Hypothalamus (tissue), 51 donors: ENCODE measurements at regions not wholly inside any gene's neighbourhood (a gene's known extent, or its start where the extent isn't known, plus 50 kb on each side); places are given as distances from the start of the nearest gene placed in this dataset.

Source experiments
- DNase-seq, 51 donors: peaks; one replicate each; lab custom pipeline; 2025; lab: John Stamatoyannopoulos, UW

DNA sequence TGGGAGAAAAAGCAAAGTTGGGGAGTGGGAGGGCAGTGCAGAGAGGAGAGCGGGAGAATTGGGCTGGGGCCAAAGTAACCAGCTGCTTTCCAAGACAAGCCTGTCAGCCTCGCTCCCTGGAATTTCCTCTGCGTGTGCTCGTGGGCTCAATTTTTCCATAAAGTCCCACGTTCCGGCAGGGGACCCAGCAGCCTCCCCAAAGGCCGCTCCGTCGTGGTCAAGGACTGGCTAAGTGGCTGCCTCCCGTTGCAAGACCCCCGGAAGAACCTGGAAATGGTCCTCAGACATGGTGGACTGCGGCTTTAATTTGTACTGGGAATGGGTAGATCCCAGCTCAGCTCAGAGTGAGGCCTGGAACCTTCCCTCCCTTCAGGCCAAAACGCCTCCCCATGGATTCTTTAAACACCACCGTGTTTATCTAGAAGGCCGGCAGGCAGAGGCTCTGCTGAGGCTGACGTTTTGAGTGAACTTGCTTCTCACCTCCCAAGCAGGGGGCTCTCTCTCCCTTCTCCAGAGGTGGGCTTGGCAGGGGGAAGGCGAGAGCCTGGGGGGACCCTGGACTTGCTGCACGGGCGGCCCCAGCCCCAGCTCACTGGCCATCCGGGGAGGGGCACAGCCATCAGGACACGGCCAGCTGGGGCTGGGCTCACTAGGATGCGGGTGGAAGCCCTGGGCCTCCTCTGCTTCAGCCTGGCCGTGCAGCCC lies 190.0 kb downstream of the C16orf95 start:
- peak in 1 of 51 donors; percentile 4 for DNase-seq

DNA sequence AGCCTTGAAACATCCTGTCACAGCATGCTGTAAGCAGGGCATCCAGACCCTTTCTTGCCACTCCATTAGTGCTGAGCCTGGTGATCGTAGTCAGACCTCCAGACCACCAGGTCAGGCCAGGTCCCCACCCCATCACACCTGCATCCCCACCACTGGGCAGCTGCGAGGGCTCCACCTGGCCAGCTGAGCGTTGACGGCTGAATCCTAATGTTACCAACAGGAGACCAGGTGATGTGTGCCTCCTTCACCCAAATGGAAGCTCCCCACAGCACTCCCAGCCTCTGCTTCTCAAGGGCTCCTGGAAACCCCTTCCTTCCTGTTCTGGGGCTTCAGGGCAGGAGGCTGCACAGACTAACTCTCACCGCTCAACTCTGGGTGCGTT lies 189.4 kb downstream of the C16orf95 start:
- no peak for DNase-seq

DNA sequence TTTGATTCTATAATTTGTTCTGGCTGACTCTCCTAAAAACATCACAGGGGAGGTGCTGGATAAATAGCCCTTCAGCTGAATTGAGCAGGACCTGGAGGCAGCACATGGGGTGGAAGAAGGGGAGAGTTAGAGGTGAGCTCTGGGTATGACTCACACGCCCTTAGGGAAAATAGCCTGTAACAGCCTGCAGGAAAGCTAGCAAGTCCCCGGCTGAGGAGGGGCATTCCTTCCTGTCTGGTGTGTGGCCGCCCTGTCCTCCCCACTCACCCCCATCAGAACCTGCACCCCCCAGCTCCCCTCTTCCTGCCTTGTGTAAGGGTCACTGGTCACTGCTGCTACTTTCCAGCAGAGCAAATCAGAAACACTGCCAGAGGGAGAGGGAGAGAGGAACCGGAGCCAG lies 187.4 kb downstream of the C16orf95 start:
- DNase-seq, result no peak

DNA sequence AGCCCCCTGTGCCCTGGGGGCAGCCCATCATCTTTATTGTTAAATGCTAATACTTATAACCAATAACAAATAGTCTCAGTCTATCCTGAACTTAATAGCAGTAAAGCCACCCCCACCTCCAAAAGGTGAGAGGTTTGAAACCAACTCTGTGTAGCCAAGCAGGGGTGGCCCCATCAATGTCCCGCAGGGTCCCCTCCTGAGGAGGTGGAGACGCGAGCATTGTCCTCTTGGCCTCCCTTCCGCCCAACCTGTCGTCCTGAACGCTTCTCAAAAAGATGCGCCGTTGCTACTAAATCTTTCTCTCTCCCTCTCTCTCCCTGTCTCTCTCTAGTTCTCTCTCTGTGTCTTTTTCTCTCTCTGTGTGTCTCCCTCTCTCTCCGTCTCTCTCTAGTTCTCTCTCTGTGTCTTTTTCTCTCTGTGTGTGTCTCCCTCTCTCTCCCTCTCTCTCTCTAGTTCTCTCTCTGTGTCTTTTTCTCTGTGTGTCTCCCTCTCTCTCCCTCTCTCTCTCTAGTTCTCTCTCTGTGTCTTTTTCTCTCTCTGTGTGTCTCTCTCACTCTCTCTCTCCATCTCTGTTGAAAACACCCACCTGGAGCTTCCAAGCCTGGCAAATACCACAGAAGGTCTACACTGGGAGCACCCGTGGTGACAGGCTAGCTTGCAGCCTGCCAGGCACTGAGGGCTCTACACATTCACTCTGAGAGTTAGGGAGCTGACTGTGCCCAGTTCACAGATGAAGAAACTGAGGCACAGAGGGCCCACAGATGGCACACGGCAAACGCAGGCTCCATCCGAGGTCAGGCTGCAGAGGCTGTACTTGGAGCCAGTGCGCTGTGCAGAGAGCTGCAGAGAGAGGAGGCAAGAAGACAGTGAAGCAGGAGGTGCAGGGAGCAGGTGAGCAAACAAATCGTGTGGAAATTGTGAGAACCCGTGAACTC lies 185.9 kb downstream of the C16orf95 start:
- DNase-seq, result no peak

DNA sequence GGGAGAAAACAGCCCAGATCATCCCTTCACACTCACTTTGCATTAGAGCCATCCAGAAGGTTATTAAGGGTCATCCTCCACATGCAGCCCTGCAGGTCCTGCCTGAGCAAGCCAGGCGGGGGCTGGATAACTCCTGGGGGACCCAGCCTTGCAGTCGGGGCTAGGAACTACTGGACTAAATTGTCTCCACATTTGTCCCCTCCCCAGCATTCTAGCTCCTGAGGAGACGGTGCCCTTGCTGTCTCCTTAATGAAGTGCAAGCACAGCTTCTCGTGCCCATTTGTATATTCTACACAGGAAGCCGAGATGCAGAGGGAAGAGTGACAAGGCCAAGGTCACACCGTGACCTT lies 185.2 kb downstream of the C16orf95 start:
- DNase-seq, result no peak

DNA sequence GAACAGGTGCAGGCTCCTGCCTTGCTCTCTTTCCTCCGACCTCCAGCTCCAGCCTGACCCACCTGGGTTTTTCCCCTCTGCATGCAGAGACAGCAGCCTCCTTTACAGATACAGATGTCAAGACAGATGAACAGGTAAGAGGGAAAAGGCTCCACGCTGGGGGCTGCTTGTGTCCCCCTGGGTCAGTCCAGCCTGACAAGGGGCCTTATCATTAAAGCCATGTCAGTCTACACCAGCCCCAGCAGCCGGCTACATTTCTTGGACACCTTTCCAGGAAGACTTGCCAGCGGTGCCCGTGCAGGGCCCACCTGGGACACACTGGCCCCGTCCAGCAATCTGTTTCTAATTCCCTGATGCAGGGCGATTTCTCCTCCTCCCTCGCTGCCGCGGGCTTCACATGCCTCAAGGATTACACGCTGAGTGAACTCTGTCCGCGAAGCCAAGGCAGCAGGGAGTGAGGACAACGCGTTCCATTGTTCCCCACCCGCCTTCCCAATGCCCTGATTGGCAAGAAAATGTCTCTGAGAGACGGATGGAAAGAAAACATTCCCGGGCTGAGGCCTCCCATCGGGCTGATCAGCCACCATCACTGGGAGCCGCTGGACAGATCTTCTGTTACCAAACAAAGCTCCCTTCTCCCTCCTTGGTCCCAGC lies 184.7 kb downstream of the C16orf95 start:
- peak in 25 of 51 donors; percentile 3 to 64 (median 31) for DNase-seq

DNA sequence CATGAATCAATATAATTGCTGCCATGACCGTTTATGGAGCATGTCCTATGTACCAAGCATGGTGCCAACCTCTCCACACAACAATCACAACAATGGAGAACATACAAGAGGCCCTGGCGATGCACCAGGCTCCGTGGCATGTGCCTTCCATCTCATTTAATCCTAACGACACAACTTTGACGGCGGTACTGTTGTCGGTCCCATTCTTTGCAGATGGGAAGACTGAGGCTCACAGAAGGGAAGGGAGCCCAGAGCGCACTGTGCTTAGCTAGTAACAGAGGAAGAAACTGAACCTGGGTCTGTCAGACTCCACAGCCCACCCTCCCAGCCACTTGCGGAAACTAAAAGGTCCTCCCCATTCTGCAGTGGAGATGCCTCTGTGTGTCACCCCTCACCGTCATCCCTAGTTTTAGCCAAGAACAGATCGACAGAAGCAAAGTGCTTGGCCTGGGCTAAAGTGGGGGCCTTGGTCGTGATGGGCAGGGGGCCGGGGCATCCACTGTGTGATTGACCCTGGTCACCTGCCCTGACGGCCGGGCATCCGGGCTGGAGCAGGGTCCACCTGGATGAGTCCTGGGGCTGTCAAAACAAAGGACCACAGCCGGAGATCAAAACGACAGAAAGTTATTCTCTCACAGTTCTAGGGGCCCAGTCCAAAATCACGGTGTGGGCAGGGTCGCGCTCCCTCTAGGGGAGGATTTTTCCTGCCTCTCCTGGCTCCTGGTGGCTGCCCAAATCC lies 183.9 kb downstream of the C16orf95 start:
- no peak for DNase-seq

DNA sequence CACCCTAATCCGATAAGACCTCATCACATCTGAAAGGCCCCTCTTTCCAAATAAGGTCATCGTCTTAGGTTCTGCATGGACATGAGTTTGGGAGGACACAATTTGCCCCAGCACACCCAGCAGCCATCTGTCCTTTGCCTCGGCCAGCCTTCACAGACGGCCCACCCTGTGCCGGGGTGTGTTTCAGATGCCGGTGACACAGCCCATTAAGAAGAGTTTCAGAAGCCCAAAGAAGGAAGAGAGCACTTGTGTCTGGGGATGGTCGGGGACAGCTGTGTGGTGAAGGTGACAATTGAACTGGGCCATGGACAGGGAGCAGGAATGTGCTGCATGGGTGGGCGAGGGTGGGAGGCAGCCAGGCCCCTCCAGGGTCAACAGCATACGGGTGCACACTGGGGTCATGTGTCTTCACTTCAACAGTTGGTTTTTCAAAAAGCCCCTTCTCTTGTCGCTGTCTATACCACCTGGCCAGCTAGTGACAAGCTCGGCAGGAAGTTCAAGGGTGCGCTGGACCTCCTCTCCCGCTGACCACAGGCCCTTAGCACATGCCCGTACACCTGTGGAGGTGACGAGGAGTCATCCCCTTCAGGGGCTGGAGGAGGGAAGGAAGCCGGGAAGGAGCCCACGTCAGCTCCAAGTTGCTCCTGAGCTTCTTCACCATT lies 183.1 kb downstream of the C16orf95 start:
- DNase-seq, result no peak

DNA sequence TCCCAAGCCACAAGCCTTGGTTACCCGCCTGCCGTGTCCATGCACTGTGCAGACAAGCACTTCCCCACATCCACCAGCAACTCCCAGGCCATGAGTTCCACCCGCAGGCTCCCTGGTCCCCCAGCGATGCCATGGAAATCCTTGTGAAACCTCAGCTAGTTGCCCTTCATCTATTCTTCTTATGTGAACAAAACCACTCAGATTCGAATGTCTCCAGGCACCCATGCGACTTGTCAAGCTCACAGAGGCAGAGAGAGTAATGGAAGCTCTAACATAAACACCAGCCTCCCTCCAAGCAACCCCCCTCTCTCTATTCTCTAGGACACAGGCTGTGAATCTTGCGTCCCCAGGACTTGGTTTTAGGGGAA lies 182.6 kb downstream of the C16orf95 start:
- no peak for DNase-seq

DNA sequence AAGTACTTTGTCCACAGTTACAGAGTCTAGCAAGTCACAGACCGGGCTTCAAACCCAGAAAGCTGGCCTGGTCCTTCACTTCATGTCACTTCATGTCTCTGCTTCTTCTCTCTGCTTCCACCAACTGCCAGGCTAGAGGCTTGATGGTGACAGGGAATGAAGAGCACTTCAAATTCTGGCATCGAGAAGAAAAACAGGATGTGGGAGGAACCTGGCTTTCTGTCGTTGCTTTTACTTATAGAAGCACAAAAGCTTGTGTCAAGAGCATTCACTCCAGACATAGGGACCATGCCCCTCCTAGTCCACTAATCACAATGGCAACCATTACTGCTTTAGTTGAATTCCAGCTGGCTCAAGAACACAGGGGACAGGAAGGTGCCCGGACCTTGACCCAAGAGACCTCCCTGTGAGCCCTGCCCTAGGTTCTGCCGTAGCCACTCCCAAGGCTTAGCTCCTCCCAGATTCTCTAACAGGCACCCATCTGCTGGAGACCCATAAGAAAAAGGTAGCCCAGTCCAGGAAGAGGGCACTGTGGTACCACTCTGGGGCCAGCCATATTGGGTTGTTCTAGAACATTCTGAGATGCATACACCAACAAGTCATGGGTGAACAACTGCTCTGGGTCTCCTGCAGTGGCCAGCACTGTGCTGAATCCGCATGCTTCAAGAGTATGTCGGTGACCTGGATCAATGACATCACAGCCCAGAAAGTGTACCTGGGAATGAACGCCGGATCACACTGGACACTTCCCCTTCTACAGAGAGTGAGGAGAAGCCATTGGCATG lies 181.8 kb downstream of the C16orf95 start:
- no peak for DNase-seq

DNA sequence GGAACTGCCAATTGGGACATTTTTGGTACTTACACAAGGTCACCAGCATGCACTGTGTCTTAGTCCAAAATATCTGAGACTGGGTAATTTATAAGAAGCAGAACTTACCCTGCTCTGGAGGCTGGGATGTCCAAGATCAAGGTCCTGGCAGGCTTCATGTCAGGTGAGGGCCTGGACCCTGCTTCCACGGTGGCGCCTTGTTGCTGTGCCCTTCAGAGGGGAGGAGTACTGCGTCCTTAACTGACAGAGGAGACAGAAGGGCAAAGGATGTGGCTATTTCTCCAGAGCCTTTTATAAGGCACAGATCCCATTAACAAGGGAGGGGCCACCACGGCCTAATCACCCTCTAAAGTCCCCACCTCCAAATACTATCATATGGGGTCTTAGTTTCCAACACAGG lies 178.9 kb downstream of the C16orf95 start:
- no peak for DNase-seq

DNA sequence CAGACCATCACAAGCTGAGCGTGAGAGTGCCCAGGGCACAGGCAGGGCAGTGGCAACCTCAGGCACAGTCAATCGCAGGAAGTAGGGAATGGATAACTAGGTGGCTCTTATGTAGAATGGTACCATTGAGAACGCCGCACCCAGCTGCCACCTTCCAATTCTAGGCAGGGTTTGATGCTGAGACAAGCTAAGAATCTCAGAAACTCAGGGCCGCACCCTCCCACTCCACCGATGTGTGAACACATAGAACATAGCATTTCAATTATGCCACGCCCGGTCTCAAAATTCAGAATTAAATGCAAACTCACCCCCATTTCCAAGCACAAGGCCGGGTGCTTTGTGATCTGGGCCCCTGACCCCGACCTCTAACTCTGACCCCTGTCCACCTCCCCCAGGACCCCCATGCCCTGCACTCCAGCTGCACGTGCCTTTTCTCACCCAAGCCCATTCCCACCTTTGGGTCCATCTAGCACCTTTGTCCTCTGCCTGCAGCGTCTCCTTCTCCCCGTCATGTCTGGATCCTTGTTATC lies 178.4 kb downstream of the C16orf95 start:
- DNase-seq, result no peak

DNA sequence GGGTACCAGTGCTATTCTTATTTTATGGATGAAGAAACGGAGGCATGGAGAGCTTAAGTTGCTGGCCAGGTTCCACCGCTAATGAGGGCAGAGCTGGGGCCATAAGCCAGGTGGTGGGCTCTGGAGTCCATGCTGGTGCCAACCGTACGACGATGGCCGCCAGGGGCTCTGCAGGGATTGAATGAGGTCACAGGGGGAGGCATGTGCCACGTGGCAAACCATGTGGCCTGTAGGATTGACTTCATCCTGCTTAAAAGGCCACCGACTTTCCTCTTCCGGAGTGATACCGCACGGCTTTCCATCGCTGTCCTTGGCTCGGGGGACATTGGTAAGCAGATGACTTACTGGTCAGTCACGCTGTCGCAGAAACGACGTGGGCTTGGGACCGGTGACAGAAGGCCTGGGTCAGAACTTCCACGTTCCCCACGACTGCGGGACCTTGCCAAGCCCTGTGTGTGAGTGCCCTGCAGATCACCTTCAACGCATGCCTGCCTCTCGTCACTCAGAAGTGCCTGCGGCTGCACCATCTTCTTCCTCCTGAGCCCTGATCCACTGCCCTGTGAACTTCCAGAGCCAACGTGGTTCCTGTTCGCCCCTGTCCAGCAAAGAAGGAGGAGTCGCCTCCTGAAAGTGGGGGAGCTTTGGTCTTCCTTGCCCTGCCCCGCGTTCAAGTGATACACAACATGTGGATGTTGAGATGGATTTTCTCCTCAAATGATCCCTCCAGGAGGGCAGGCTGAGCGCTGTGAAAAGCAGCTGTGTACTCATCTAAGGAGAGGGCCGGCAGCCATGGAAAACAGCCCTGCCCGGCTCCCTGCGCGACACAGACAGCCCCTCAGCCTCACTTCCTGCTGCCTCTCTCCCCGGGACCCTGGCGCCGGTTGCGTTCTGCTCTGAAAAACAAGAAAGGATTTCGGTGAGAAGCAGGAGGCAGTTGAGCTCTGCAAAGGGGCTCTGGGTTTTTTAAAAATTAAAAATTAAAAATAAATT lies 176.7 kb downstream of the C16orf95 start:
- DNase-seq, result no peak

DNA sequence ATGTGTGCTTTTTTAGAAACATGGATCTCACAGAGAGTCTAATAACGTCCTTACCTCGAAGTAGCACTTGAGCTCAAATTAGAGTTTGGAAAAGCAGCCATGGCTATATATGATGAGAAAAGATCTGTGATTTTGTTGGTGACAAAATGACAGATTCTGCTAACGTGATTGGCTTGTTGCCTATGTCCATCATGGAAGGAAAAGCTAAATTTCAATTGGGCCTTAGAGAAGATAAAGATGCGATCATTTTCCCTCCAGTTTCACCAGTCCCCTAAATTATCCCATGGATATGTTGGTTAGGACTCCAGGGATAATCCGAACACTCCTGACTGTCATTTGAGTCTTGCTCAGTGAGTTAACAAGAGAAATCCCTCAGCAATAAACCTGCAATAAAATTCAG lies 175.8 kb downstream of the C16orf95 start:
- DNase-seq, result no peak

DNA sequence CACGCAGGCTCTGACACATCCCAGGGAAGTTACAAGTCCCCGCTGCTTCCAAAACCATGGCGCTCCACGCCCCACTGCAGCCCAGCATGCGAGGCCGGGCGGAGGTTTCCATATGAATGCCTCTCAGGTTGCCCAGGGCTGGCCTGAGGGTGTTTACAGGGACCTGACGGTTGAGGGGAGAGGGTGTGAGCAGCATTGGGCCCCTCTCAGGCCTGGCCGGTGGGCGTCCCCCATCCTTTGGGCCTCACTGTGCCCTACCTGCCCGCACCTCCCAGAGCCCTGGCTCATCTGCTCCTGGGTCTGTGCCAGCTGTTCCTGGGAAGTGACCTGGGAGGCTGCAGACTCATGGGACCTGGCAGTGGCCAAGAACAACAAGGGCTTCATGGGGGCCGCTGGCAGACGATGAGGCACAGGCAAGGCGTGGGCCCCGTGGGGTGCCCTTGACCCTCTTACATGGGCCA lies 173.5 kb downstream of the C16orf95 start:
- DNase-seq, result no peak

DNA sequence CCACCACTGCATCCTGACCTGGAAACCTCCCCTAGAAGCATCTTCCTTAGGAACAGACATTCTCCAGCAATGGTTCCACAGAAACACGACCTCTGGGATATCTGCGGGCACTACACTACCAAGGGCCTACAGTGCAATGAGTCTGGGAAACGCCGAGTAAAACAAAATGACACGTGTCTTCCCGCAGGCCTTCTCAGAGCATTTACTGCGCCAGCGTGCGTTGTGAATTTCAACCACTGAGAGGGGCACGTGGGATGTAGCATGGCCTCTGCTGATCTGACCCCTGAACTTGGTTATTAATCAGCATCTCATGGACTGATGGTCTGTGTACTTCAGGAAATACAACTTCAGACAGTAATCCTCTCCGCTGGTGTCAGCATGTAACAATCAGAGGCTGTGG lies 173.0 kb downstream of the C16orf95 start:
- no peak for DNase-seq

DNA sequence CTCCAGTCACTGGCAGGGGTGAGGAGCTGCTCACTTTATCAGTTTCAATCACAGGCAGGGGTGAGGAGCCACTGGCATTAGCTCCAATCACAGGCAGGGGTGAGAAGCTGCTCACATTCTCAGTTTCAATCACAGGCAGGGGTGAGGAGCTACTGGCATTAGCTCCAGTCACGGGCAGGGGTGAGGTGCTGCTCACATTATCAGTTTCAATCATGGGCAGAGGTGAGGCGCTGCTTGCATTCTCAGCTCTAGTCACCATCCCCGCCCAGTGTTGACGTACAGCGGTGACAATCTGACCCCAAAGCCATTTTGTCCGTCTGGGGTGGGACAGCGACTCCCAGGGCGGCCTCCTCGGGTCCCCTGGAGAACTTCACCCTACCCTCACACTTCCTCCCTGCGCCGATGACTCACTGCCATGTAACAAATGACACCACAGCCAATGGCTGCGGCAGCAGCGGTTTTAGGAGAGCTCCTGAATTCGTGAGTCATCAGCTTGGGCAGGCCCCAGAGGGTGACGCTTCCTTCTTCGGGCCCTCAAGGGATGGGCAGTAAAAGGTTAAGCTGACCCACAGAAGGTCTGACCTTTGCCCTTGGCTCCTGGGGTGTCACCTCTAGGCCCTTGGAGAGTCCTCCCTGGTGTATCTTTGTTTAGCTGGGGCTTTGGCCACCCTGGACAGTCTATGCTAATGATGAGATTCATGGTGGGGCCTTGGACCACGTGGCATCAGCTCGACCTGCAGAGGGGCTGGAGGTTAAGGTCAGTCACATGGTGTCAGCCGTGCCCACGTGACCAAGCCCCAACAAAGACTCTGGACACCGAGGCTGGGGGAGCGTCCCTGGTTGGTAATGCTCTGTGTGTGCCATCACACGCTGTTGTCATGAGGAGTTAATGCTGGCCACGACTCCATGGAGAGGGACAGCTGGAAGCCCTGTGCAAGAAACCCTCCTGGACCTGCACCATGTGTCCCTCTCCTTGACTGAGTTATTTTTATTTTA lies 171.7 kb downstream of the C16orf95 start:
- DNase-seq, result peak in 1 of 51 donors; percentile 1
